ENCODE measurements at regions not wholly inside any gene's neighbourhood (a gene's known extent, or its start where the extent isn't known, plus 50 kb on each side); places are given as distances from the start of the nearest gene placed in this dataset.

- no peak for DNase-seq (ENCODE audit: low read depth)
These were observed 1030.9 kb downstream of the FSTL5 start for GRCh38 chr4:161132715-161133425.

GRCh38 chr4:161121451-161121850 lies 1042.3 kb downstream of the FSTL5 start:
- DNase-seq (ENCODE audit: low read depth), result no peak

GRCh38 chr4:161101881-161102280 lies 1061.9 kb downstream of the FSTL5 start:
- DNase-seq (ENCODE audit: low read depth), result no peak

- DNase-seq (ENCODE audit: low read depth), result no peak
These were observed 1066.0 kb downstream of the FSTL5 start for GRCh38 chr4:161097821-161098220.

GRCh38 chr4:161061046-161061445 lies 1102.8 kb downstream of the FSTL5 start:
- DNase-seq (ENCODE audit: low read depth), result no peak

Measured in CMK (cell line).